ENCODE measurements at regions not wholly inside any gene's neighbourhood (a gene's known extent, or its start where the extent isn't known, plus 50 kb on each side); places are given as distances from the start of the nearest gene placed in this dataset.

- no peak overlapping the region for H3K4me3 ChIP-seq (ENCODE audit: low read length)
- DNase-seq (ENCODE audit: low read depth, low spot score) = no peak
Observed at GRCh38 chr1:221138516-221138915, 259.3 kb downstream of the HLX start.

- H3K4me3 ChIP-seq (ENCODE audit: low read length) = no peak overlapping the region
- no peak for DNase-seq (ENCODE audit: low read depth, low spot score)
Observed at GRCh38 chr1:221139991-221140390, 260.7 kb downstream of the HLX start.

- no peak for DNase-seq (ENCODE audit: low read depth, low spot score)
- H3K4me3 ChIP-seq (ENCODE audit: low read length) = no peak overlapping the region
Observed at GRCh38 chr1:221141096-221141495, 261.9 kb downstream of the HLX start.

GRCh38 chr1:221141606-221142285, 262.5 kb downstream of the HLX start:
- no peak overlapping the region for H3K4me3 ChIP-seq (ENCODE audit: low read length)
- no peak for DNase-seq (ENCODE audit: low read depth, low spot score)

- no peak overlapping the region for H3K4me3 ChIP-seq (ENCODE audit: low read length)
- DNase-seq (ENCODE audit: low read depth, low spot score) = no peak
Observed at GRCh38 chr1:221148660-221149059, 269.4 kb downstream of the HLX start.

- H3K4me3 ChIP-seq (ENCODE audit: low read length) = no peak overlapping the region
- no peak for DNase-seq (ENCODE audit: low read depth, low spot score)
Observed at GRCh38 chr1:221149111-221149510, 269.9 kb downstream of the HLX start.

- no peak overlapping the region for H3K4me3 ChIP-seq (ENCODE audit: low read length)
- no peak for DNase-seq (ENCODE audit: low read depth, low spot score)
Observed at GRCh38 chr1:221149555-221150075, 270.4 kb downstream of the HLX start.

- DNase-seq (ENCODE audit: low read depth, low spot score) = no peak
- no peak overlapping the region for H3K4me3 ChIP-seq (ENCODE audit: low read length)
Observed at GRCh38 chr1:221150996-221151395, 271.8 kb downstream of the HLX start.

GRCh38 chr1:221154932-221155331, 275.7 kb downstream of the HLX start:
- DNase-seq (ENCODE audit: low read depth, low spot score) = no peak
- H3K4me3 ChIP-seq (ENCODE audit: low read length) = no peak overlapping the region

GRCh38 chr1:221157026-221157761, 278.0 kb downstream of the HLX start:
- H3K4me3 ChIP-seq (ENCODE audit: low read length) = no peak overlapping the region
- no peak for DNase-seq (ENCODE audit: low read depth, low spot score)

- no peak for DNase-seq (ENCODE audit: low read depth, low spot score)
- H3K4me3 ChIP-seq (ENCODE audit: low read length) = no peak overlapping the region
Observed at GRCh38 chr1:221159608-221160007, 280.4 kb downstream of the HLX start.

GRCh38 chr1:221161571-221162041, 282.4 kb downstream of the HLX start:
- H3K4me3 ChIP-seq (ENCODE audit: low read length) = no peak overlapping the region
- no peak for DNase-seq (ENCODE audit: low read depth, low spot score)

- H3K4me3 ChIP-seq (ENCODE audit: low read length) = no peak overlapping the region
- DNase-seq (ENCODE audit: low read depth, low spot score) = no peak
Observed at GRCh38 chr1:221162352-221162751, 283.1 kb downstream of the HLX start.

- DNase-seq (ENCODE audit: low read depth, low spot score) = no peak
- H3K4me3 ChIP-seq (ENCODE audit: low read length) = no peak overlapping the region
Observed at GRCh38 chr1:221162939-221163338, 283.7 kb downstream of the HLX start.

GRCh38 chr1:221164029-221164428, 284.8 kb downstream of the HLX start:
- H3K4me3 ChIP-seq (ENCODE audit: low read length) = no peak overlapping the region
- DNase-seq (ENCODE audit: low read depth, low spot score) = no peak

GRCh38 chr1:221164951-221165838, 286.0 kb downstream of the HLX start:
- H3K4me3 ChIP-seq (ENCODE audit: low read length) = no peak overlapping the region
- DNase-seq (ENCODE audit: low read depth, low spot score) = no peak

- no peak overlapping the region for H3K4me3 ChIP-seq (ENCODE audit: low read length)
- no peak for DNase-seq (ENCODE audit: low read depth, low spot score)
Observed at GRCh38 chr1:221165839-221166500, 286.7 kb downstream of the HLX start.

- DNase-seq (ENCODE audit: low read depth, low spot score) = no peak
- no peak overlapping the region for H3K4me3 ChIP-seq (ENCODE audit: low read length)
Observed at GRCh38 chr1:221166559-221167318, 287.5 kb downstream of the HLX start.
